H1 (cell line): ENCODE measurements at regions not wholly inside any gene's neighbourhood (a gene's known extent, or its start where the extent isn't known, plus 50 kb on each side); places are given as distances from the start of the nearest gene placed in this dataset. TPM values are rescaled to one million over a fixed set of nuclear protein-coding genes. Genes with fewer than 3 reads are reported as not detected.

Experiments used
- small RNA-seq: library from polyadenylated mRNA; stranded (forward); fragments of <200 nt; extraction: miRNeasy Mini kit (QIAGEN cat#:217004); gene quantifications from one replicate; pipeline ENCODE3, GENCODE V24; 2013; ENCODE audit not compliant: insufficient read depth

Small RNAs in the stretch of these regions (small RNA-seq; reads per million reads assigned to genes)
- not detected for gene PARP4P3
